Heart left ventricle (tissue), 16 donors: ENCODE measurements at regions not wholly inside any gene's neighbourhood (a gene's known extent, or its start where the extent isn't known, plus 50 kb on each side); places are given as distances from the start of the nearest gene placed in this dataset.

Source experiments
- ATAC-seq, 4 donors: fragments of 200-7000 bp; cut with Tn5 transposase; one replicate each; pipeline ENCODE4 v1.9.1; 2020 to 2022; ENCODE audit warnings: moderate library complexity in 4 of 4, mild to moderate bottlenecking in 3 of 4, moderate number of reproducible peaks in 1 of 4
- DNase-seq, 5 donors: peaks; one replicate each; pipeline ENCODE4 v3.0.0-alpha.2; 2020
- H3K27ac ChIP-seq, 12 donors: fragments of 200-600 bp; sonication (generic) in 4 of 12; one replicate each; pipeline versions ENCODE4 v1.5.0 to v1.8.0; 2016 to 2022; ENCODE audit warnings: mild to moderate bottlenecking in 2 of 12
- H3K27me3 ChIP-seq, 9 donors: fragments of 200-600 bp; sonication (generic) in 2 of 9; one replicate each; pipeline versions ENCODE4 v1.5.1 to v1.8.0; 2016 to 2022; ENCODE audit warnings: mild to moderate bottlenecking in 3 of 9
- H3K36me3 ChIP-seq, 9 donors: fragments of 200-600 bp; sonication (generic) in 2 of 9; one replicate each; pipeline versions ENCODE4 v1.5.0 to v1.8.0; 2018 to 2022; ENCODE audit warnings: mild to moderate bottlenecking in 2 of 9
- H3K4me1 ChIP-seq, 12 donors: fragments of 200-600 bp; sonication (generic) in 4 of 12; one replicate each; pipeline versions ENCODE4 v1.5.0 to v1.8.0; 2016 to 2022; ENCODE audit warnings: mild to moderate bottlenecking in 3 of 12
- H3K4me3 ChIP-seq, 12 donors: fragments of 200-600 bp; sonication (generic) in 4 of 12; one replicate each; pipeline versions ENCODE4 v1.5.0 to v1.8.0; 2017 to 2022; ENCODE audit warnings: mild to moderate bottlenecking in 9 of 12, moderate library complexity in 4 of 12
- H3K9me3 ChIP-seq, 12 donors: fragments of 200-600 bp; sonication (generic) in 4 of 12; one replicate each; pipeline versions ENCODE4 v1.5.0 to v1.8.0; 2016 to 2022; ENCODE audit warnings: mild to moderate bottlenecking in 1 of 12
- POLR2A ChIP-seq, 2 donors: fragments of 450-650 bp; IDR thresholded peaks; one replicate each; pipeline ENCODE4 v1.6.1; 2017; ENCODE audit warnings: antibody characterized with exemption in 2 of 2, mild to moderate bottlenecking in 2 of 2, moderate library complexity in 2 of 2
- WGBS, 4 donors: extraction: QIAGEN DNeasy Blood & Tissue Kit in 2 of 4; methylation state at CpG; one replicate each; pipeline versions ENCODE4 v1.1.5 to v1.1.7; 2013 to 2018; 5-methylcytosine and 5-hydroxymethylcytosine counted together
- intact Hi-C, 10 donors: fragments of 100-400 bp; cut with DNase I; formaldehyde crosslinking; loops; one replicate each; pipeline versions ENCODE4 v1.11.1 to v1.14.2; 2022
- TF ChIP-seq, protein P1 (sequence below), 12 donors: fragments of 200-600 bp; sonication (generic) in 4 of 12; IDR thresholded peaks; one replicate each; pipeline versions ENCODE4 v1.5.0 to v1.8.0; 2018 to 2022; ENCODE audit warnings: antibody characterized with exemption in 12 of 12, mild to moderate bottlenecking in 5 of 12
- donor health status: ischemic (EF 13 %, LVEDD 7.1; RV severe dilation, severe dysfunction).
- donor health status: healthy with polysubstance abuse.
- donor health status: DM: no; HTN: yes; CAD: no.
- donor health status: DM: no; HTN: no; CAD: no.
- donor health status: ischemic (EF 25% LVEDD 6.9; RV normal size, moderate dysfunction).
- donor health status: ischemic (EF 25% LVEDD 5.7; RV mildly dilated, moderate dysfunction).
- donor health status: healthy.
- donor health status: DM: yes; HTN: yes; CAD: no.
- donor health status: ischemic (EF 35%, LVEDD 5.7; RV mildly dilated, moderate dysfunction).
- donor health status: nonischemic (EF 11% LVEDD 7.7; RV severe dilation, severe dysfunction).
- donor health status: DM: yes; HTN: yes; CAD: no.
- donor health status: PGD.
- donor health status: ischemic (EF 29% LVEDD 5.4; RV normal size, mild dysfunction).
- donor health status: nonischemic (EF 23%, LVEDD 6.1; RV moderate dilation, normal function).

DNA sequence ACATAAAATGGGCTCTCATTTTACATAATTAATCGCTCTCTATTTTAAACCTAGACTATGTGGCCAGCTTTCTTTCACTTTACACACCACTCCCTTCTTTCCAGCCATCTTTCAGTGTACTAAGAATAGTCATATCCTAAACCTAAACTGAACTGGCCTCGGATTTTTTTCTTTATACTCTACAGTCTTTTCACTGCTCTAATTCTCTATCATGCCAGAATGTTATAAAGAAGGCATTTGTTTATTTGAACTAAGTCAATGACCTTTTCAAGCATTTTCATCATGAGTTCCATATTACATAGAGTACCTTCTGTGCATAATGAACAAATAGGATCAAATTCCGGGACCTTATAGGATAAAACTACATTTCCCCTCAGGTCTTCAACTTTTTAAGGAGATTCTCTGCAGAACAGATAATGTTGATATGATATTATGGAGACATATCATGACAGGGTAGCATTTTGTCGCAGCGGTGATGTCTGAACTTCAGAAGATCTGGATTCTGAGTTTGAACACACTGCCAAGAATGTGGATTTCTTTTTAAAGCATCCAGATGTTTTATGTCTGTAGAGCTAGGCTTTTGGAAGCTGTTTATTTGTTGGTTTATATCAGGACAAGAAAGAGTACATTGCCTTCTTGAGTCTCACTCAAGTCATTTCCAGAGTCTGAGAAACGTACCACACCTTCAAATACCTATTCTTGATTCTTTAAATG lies 1047.3 kb downstream of the MCTP2 start:
- H3K27me3 ChIP-seq = no peaks in the 10 kb centered on the region
- peak overlapping the region in 10 of 12 donors; percentile 5 to 81 (median 57) for H3K27ac ChIP-seq
- TF ChIP-seq, protein P1, sequence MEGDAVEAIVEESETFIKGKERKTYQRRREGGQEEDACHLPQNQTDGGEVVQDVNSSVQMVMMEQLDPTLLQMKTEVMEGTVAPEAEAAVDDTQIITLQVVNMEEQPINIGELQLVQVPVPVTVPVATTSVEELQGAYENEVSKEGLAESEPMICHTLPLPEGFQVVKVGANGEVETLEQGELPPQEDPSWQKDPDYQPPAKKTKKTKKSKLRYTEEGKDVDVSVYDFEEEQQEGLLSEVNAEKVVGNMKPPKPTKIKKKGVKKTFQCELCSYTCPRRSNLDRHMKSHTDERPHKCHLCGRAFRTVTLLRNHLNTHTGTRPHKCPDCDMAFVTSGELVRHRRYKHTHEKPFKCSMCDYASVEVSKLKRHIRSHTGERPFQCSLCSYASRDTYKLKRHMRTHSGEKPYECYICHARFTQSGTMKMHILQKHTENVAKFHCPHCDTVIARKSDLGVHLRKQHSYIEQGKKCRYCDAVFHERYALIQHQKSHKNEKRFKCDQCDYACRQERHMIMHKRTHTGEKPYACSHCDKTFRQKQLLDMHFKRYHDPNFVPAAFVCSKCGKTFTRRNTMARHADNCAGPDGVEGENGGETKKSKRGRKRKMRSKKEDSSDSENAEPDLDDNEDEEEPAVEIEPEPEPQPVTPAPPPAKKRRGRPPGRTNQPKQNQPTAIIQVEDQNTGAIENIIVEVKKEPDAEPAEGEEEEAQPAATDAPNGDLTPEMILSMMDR (IDR thresholded peaks at IDR 0.05) = no peak
- TF ChIP-seq POLR2A (IDR thresholded peaks at IDR 0.05) = no peak
- no peak for DNase-seq
- H3K4me3 ChIP-seq = no peak overlapping the region
- intact Hi-C loops = loop anchor here in 1 of 10 donors (10.0 kb wide), 1 partner anchor 566 kb away; no protein-coding TSS in a partner anchor
- H3K4me1 ChIP-seq = peaks cover 0 to 13% (median 0%) of the 10 kb centered on the region in 12 donors
- no peaks in the 10 kb centered on the region for H3K36me3 ChIP-seq
- 72 to 76% (median 76%) methylated on average over 6 of the region's 6 CpGs for WGBS, 4 donors
- no peaks in the 10 kb centered on the region for H3K9me3 ChIP-seq
- peak in 1 of 4 donors; percentile 32 for ATAC-seq

DNA sequence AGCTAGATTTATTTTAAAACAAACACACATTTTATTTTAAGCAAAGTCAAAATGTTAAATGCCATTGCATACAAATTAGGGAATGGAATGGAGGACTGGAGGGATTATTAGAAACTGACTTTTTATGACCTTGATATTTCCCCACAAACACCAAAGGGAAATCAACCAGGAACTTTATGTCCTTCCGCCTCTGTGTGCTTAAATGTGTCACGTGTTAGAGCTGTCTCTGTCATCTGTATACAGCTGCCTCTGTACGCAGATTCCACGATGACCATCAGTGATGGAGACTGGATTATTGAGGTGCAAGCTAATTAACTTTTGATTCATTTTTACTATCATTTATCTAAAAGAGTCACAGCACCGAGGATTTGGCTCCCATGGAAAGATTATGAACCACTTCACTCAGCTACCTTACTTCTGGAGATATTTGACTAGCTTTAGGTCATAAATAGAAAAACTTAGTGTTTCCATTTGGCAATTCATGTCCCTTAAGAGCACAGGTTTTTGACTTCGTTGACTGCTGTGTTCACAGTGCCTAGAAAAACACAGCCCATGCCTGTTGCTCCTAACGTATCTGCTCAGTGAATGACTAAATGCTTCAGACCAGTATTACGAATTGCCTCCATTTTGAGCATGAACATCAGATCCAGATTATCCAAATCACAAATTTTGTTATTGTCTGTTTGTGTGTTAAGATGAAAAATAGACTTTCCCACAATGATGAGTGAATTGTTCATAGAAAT lies 1048.1 kb downstream of the MCTP2 start:
- intact Hi-C loops = loop anchor here in 2 of 10 donors (10.0 kb wide), 2 partner anchors 565 to 1045 kb away; no protein-coding TSS in a partner anchor
- H3K27me3 ChIP-seq = no peaks in the 10 kb centered on the region
- H3K4me1 ChIP-seq = peaks cover 0 to 14% (median under 1%) of the 10 kb centered on the region in 12 donors
- DNase-seq (no peak), ATAC-seq (no peak)
- H3K27ac ChIP-seq = peak overlapping the region; percentile 4 to 81 (median 50)
- H3K4me3 ChIP-seq = no peak overlapping the region
- TF ChIP-seq, protein P1 (IDR thresholded peaks at IDR 0.05) = no peak
- TF ChIP-seq POLR2A (IDR thresholded peaks at IDR 0.05) = no peak
- no peaks in the 10 kb centered on the region for H3K9me3 ChIP-seq
- 76 to 83% (median 81%) methylated on average over 8 of the region's 8 CpGs for WGBS, 4 donors
- H3K36me3 ChIP-seq = no peaks in the 10 kb centered on the region

DNA sequence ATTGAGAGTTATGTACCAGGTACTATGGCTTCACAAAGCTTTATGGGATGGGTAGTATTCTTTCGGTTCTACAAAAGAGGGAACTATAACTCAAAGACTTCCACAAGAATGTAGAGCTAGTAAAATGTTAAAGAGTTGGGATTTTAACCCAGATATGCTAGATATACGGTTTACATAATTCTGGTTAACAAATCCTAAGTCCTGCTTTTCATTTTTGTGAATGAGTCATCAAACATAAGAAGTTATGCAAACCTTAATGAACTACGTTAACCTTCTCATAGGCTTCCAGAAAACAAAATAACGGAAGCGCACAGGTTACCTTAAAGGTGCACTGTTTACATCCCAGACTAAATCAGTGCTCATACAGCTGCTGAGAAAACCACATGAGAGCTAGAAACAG lies 1049.3 kb downstream of the MCTP2 start:
- ATAC-seq (no peak), DNase-seq (no peak)
- no peaks in the 10 kb centered on the region for H3K36me3 ChIP-seq
- TF ChIP-seq, protein P1 (IDR thresholded peaks at IDR 0.05) = no peak
- TF ChIP-seq POLR2A (IDR thresholded peaks at IDR 0.05) = no peak
- peaks cover 0 to 26% (median 4%) of the 10 kb centered on the region in 12 donors for H3K4me1 ChIP-seq
- H3K27ac ChIP-seq = peak overlapping the region in 5 of 12 donors; percentile 23 to 81 (median 62)
- no peaks in the 10 kb centered on the region for H3K27me3 ChIP-seq
- no peak overlapping the region for H3K4me3 ChIP-seq
- intact Hi-C loops = loop anchor here in 1 of 10 donors (10.0 kb wide), 1 partner anchor 1044 kb away; no protein-coding TSS in a partner anchor
- no peaks in the 10 kb centered on the region for H3K9me3 ChIP-seq
- 93 to 96% (median 96%) methylated on average over 5 of the region's 5 CpGs for WGBS, 4 donors

DNA sequence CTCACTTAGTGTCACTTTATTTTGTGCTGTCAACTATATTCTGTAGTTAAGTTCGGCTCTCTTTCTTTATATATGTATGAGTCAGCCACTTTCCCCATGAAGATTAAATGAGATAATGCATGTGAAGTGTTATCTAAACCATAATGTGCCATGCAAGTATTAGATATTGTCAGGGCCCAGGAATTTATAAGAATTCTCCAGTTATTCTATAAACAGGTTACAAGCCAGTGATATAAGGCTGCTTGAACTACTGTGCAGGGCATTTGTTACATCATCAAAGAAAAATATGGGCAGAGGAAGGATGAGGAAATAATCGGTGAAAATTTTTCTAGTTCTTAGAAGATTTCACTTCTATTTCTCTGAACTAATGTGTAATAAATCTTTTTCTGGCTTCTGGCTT lies 1049.0 kb upstream of the NR2F2 start:
- ATAC-seq (no peak), DNase-seq (no peak)
- 77 to 85% (median 82%) methylated on average over 2 of the region's 2 CpGs for WGBS, 4 donors
- Histone ChIP-seq H3K4me1 (peaks cover 0 to 33% (median 4%) of the 10 kb centered on the region in 12 donors), H3K36me3 (no peaks in the 10 kb centered on the region), H3K9me3 (no peaks in the 10 kb centered on the region), H3K27me3 (no peaks in the 10 kb centered on the region), H3K27ac (peak overlapping the region in 3 of 12 donors; percentile 15 to 65 (median 23)), H3K4me3 (no peak overlapping the region)
- intact Hi-C loops = loop anchor here in 1 of 10 donors (10.0 kb wide), 1 partner anchor 1043 kb away; no protein-coding TSS in a partner anchor
- no peak for TF ChIP-seq POLR2A (IDR thresholded peaks at IDR 0.05)
- TF ChIP-seq, protein P1 (IDR thresholded peaks at IDR 0.05) = no peak
